ENCODE measurements at regions not wholly inside any gene's neighbourhood (a gene's known extent, or its start where the extent isn't known, plus 50 kb on each side); places are given as distances from the start of the nearest gene placed in this dataset.

DNA sequence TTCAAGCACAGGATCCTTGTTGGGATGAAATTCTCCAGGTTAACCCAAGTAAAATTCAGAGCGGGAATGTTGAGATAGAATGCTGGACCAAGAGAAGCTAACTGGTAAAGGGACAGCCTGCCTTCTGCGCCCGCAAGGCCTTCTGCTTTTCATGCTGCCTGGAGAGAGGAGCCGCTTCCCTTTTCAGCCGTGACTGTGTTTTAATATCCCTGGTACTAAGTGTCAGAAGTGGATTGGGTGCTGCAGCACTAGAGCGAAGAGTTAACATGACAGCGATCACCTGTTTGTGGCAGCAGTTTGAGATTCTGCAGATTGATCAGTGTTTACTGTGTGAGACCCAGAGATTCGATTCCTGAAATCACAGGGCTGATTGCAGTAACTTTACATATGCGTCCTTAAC, 197.4 kb upstream of the ZNF536 start:
- no peak overlapping the region for H3K4me3 ChIP-seq (ENCODE audit: low read depth, low read length)
- POLR2A ChIA-PET = no interaction called here
- CTCF ChIA-PET = no interaction called here
- DNase-seq (ENCODE audit: low read depth) = no peak
- TF ChIP-seq, protein P1, sequence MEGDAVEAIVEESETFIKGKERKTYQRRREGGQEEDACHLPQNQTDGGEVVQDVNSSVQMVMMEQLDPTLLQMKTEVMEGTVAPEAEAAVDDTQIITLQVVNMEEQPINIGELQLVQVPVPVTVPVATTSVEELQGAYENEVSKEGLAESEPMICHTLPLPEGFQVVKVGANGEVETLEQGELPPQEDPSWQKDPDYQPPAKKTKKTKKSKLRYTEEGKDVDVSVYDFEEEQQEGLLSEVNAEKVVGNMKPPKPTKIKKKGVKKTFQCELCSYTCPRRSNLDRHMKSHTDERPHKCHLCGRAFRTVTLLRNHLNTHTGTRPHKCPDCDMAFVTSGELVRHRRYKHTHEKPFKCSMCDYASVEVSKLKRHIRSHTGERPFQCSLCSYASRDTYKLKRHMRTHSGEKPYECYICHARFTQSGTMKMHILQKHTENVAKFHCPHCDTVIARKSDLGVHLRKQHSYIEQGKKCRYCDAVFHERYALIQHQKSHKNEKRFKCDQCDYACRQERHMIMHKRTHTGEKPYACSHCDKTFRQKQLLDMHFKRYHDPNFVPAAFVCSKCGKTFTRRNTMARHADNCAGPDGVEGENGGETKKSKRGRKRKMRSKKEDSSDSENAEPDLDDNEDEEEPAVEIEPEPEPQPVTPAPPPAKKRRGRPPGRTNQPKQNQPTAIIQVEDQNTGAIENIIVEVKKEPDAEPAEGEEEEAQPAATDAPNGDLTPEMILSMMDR (IDR thresholded peaks at IDR 0.05; ENCODE audit: insufficient read depth, low read depth, low read length) = no peak
- H3K36me3 ChIP-seq (ENCODE audit: control insufficient read depth, insufficient read depth, low read length) = no peaks in the 10 kb centered on the region
- H3K27me3 ChIP-seq (ENCODE audit: control insufficient read depth, insufficient read depth, low read length) = no peaks in the 10 kb centered on the region

DNA sequence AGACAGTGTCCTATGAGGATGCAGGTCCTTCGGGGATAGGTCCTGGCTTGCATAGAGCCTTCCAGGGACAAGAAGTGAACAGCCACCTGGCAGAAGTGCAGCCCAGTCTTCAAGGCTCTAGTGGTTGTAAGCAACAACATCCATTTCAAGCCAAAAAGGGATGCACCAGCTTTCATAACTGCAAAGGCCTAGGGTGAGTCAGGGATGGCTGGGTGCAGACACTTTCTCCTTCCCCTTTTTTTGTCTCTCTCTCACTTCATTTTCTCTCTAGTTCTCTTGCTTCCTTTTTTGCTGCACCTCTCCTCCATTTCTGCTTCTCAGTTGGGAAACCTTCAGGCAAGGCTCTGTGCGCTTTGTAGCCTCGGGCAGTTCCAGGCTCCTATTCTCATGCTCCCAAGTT, 196.2 kb upstream of the ZNF536 start:
- Histone ChIP-seq H3K36me3 (ENCODE audit: control insufficient read depth, insufficient read depth, low read length) (no peaks in the 10 kb centered on the region), H3K4me3 (ENCODE audit: low read depth, low read length) (no peak overlapping the region), H3K27me3 (ENCODE audit: control insufficient read depth, insufficient read depth, low read length) (no peaks in the 10 kb centered on the region)
- POLR2A ChIA-PET = no interaction called here
- TF ChIP-seq, protein P1 (IDR thresholded peaks at IDR 0.05; ENCODE audit: insufficient read depth, low read depth, low read length) = no peak
- CTCF ChIA-PET = no interaction called here
- no peak for DNase-seq (ENCODE audit: low read depth)

DNA sequence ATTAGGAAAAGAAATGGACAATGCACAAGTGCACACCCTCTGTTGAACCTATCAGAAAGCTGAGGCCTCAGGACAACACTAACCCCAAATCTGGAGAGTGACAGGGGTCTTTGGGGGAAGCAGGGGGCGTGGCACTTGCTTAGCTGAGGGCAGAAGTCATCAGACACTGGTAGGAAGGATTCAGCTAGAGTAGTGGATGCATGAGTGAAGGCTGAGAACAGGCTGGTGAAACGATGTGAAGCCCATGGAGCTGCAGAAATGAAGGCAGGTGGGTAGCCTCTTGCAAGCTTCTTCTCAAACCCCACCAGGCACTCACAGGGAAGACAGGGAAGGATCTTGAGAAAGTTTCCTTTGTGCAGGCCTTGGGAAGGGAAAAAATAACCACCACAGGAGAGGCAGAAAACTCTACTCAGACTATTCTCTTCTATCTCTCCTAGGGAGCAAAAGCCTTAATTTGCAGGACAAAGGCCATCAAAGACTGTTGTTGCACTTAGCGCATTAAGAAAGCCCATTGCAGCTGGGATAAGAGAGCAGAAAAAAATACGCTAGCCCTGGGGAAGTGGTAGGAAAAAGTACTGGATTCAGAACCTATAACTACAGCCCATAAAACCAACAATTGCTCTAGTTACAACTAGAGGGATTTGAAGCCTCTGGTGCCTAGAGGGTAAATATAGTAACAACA, 193.3 kb upstream of the ZNF536 start:
- no peak for DNase-seq (ENCODE audit: low read depth)
- no peaks in the 10 kb centered on the region for H3K36me3 ChIP-seq (ENCODE audit: control insufficient read depth, insufficient read depth, low read length)
- TF ChIP-seq, protein P1 (IDR thresholded peaks at IDR 0.05; ENCODE audit: insufficient read depth, low read depth, low read length) = no peak
- H3K4me3 ChIP-seq (ENCODE audit: low read depth, low read length) = no peak overlapping the region
- CTCF ChIA-PET = interaction anchor here (0.7 kb wide), 1 partner anchor 287 kb away, joined by 3 read pairs; no protein-coding TSS in a partner anchor
- no peaks in the 10 kb centered on the region for H3K27me3 ChIP-seq (ENCODE audit: control insufficient read depth, insufficient read depth, low read length)
- POLR2A ChIA-PET = no interaction called here

DNA sequence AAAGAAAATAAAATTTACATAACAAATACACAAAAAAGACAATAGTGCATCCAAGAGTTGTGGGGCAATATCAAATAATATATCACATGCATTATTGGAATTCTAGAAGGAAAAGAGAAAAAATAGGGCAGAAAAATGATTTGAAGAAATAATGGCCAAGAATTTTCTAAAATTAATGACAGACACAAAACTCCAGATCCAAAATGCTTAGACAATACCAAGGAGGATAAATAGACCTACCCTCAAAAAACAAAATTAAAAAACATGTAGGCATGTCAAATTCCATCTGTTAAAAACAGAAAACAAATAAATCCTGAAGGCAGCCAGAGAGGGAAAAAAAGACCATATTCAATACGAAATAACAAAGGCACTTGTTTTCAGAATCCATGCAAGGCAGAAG, 191.5 kb upstream of the ZNF536 start:
- H3K4me3 ChIP-seq (ENCODE audit: low read depth, low read length) = no peak overlapping the region
- ChIA-PET POLR2A (no interaction called here), CTCF (no interaction called here)
- TF ChIP-seq, protein P1 (IDR thresholded peaks at IDR 0.05; ENCODE audit: insufficient read depth, low read depth, low read length) = no peak
- no peak for DNase-seq (ENCODE audit: low read depth)
- no peaks in the 10 kb centered on the region for H3K36me3 ChIP-seq (ENCODE audit: control insufficient read depth, insufficient read depth, low read length)
- H3K27me3 ChIP-seq (ENCODE audit: control insufficient read depth, insufficient read depth, low read length) = no peaks in the 10 kb centered on the region

DNA sequence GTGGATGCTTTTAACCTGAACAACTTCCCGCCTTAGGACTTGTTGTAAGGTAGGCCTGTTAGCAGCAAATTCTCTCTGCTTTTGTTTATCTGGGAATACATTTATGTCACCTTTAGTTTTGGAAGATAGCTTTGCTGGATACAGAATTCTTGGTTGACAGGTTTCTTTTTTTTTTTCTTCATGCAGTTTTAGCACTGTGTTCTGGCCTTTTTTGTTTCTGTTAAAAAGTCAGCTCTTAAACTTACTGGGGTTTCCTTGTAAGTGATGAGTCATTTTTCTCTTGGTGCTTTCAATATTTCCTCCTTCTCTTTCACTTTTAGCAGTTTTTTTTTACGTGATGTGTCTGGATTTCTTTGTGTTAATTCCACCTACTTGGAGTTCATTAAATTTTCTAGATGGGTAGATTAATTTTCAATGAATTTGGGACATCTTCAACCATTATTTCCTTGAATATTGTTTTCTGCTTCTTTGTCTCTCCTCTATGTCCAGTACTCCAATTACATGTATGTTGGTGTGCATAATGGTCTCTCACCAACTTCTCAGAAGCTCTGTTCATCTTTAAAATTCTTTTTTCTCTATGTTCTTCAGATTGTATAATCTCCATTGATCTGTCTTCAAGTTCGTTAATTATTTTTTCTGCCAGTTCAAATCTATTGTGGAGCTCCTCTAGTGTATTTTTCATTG, 188.2 kb upstream of the ZNF536 start:
- H3K4me3 ChIP-seq (ENCODE audit: low read depth, low read length) = no peak overlapping the region
- DNase-seq (ENCODE audit: low read depth) = no peak
- H3K36me3 ChIP-seq (ENCODE audit: control insufficient read depth, insufficient read depth, low read length) = no peaks in the 10 kb centered on the region
- H3K27me3 ChIP-seq (ENCODE audit: control insufficient read depth, insufficient read depth, low read length) = no peaks in the 10 kb centered on the region
- ChIA-PET POLR2A (no interaction called here), CTCF (interaction anchor here (0.6 to 0.7 kb wide), 2 partner anchors 439 to 603 kb away, joined by 3 read pairs; no protein-coding TSS in a partner anchor)
- TF ChIP-seq, protein P1 (IDR thresholded peaks at IDR 0.05; ENCODE audit: insufficient read depth, low read depth, low read length) = no peak
